HG03060 (cell line): ENCODE measurements at regions not wholly inside any gene's neighbourhood (a gene's known extent, or its start where the extent isn't known, plus 50 kb on each side); places are given as distances from the start of the nearest gene placed in this dataset.
"Not testable (repeated sequence)": the region's sequence is repeated elsewhere in the genome, so short reads cannot be mapped to it uniquely, and the experiment has no call there.

ENCODE experiments used
- ATAC-seq: cut with Tn5 transposase; IDR thresholded peaks from one replicate; pipeline ENCODE4 v1.9.1; 2021; ENCODE audit warnings: low read depth, moderate number of reproducible peaks; ENCODE audit not compliant: unreplicated experiment

- ATAC-seq = not testable (repeated sequence)
Observed at GRCh38 chr5:101283938-101284337, 380.9 kb upstream of the ST8SIA4 start.

- no peak for ATAC-seq
Observed at GRCh38 chr5:101278917-101279316, 375.8 kb upstream of the ST8SIA4 start.

- no peak for ATAC-seq
Observed at GRCh38 chr5:101278011-101278687, 375.1 kb upstream of the ST8SIA4 start.

- ATAC-seq = no peak
Observed at GRCh38 chr5:101271945-101272344, 368.9 kb upstream of the ST8SIA4 start.

GRCh38 chr5:101271416-101271815, 368.3 kb upstream of the ST8SIA4 start:
- ATAC-seq = no peak

GRCh38 chr5:101260857-101261256, 357.8 kb upstream of the ST8SIA4 start:
- no peak for ATAC-seq

GRCh38 chr5:101253096-101253495, 350.0 kb upstream of the ST8SIA4 start:
- ATAC-seq = no peak

GRCh38 chr5:101244621-101245020, 341.5 kb upstream of the ST8SIA4 start:
- no peak for ATAC-seq

GRCh38 chr5:101212942-101213514, 309.9 kb upstream of the ST8SIA4 start:
- no peak for ATAC-seq

GRCh38 chr5:101206534-101206933, 303.5 kb upstream of the ST8SIA4 start:
- ATAC-seq = no peak

GRCh38 chr5:101205065-101205464, 302.0 kb upstream of the ST8SIA4 start:
- ATAC-seq = not testable (repeated sequence)

- ATAC-seq = not testable (repeated sequence)
Observed at GRCh38 chr5:101180365-101180764, 277.3 kb upstream of the ST8SIA4 start.

GRCh38 chr5:101176605-101177004, 273.5 kb upstream of the ST8SIA4 start:
- ATAC-seq = no peak

GRCh38 chr5:101174981-101175380, 271.9 kb upstream of the ST8SIA4 start:
- no peak for ATAC-seq

- no peak for ATAC-seq
Observed at GRCh38 chr5:101163088-101163487, 260.0 kb upstream of the ST8SIA4 start.

- no peak for ATAC-seq
Observed at GRCh38 chr5:101160002-101160401, 256.9 kb upstream of the ST8SIA4 start.

- no peak for ATAC-seq
Observed at GRCh38 chr5:101159006-101159405, 255.9 kb upstream of the ST8SIA4 start.

GRCh38 chr5:101153526-101153925, 250.4 kb upstream of the ST8SIA4 start:
- no peak for ATAC-seq

- ATAC-seq = no peak
Observed at GRCh38 chr5:101143526-101143925, 240.4 kb upstream of the ST8SIA4 start.

- no peak for ATAC-seq
Observed at GRCh38 chr5:101142102-101142501, 239.0 kb upstream of the ST8SIA4 start.

GRCh38 chr5:101136454-101136853, 233.4 kb upstream of the ST8SIA4 start:
- no peak for ATAC-seq

- no peak for ATAC-seq
Observed at GRCh38 chr5:101123363-101123762, 220.3 kb upstream of the ST8SIA4 start.
